HG02763 (cell line): ENCODE measurements at regions not wholly inside any gene's neighbourhood (a gene's known extent, or its start where the extent isn't known, plus 50 kb on each side); places are given as distances from the start of the nearest gene placed in this dataset.

Source experiments
- ATAC-seq: cut with Tn5 transposase; IDR thresholded peaks from one replicate; pipeline ENCODE4 v1.9.1; 2021; ENCODE audit warnings: mild to moderate bottlenecking, moderate library complexity; ENCODE audit not compliant: unreplicated experiment

DNA sequence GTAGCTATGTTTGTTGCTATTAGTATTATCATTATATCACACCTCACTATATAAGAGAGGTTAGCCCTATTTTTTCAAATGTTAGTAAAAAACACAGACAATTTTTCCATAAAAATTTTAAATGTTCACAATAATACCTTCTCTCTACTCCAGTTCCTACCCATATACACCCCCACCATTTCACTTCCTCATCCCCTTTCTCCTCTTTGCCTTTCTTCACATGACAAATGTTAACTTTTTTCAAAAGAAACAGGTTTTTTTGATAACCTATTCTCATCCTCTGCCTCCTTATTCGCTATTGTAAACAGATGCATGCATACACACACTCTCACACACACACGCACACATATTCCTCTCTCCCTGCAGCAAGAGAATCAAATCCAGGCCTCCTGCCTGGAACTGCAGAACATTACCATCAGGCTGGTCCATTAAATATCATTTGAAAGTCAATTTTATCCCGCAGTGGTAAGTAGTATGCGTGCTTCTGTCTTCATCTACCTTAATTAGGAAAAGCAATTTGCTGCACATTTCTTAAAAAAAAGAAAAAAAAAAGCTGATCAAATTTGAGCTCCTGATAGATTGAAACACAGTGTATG is 55.5 kb downstream of the MID1IP1 start:
- ATAC-seq: no peak

DNA sequence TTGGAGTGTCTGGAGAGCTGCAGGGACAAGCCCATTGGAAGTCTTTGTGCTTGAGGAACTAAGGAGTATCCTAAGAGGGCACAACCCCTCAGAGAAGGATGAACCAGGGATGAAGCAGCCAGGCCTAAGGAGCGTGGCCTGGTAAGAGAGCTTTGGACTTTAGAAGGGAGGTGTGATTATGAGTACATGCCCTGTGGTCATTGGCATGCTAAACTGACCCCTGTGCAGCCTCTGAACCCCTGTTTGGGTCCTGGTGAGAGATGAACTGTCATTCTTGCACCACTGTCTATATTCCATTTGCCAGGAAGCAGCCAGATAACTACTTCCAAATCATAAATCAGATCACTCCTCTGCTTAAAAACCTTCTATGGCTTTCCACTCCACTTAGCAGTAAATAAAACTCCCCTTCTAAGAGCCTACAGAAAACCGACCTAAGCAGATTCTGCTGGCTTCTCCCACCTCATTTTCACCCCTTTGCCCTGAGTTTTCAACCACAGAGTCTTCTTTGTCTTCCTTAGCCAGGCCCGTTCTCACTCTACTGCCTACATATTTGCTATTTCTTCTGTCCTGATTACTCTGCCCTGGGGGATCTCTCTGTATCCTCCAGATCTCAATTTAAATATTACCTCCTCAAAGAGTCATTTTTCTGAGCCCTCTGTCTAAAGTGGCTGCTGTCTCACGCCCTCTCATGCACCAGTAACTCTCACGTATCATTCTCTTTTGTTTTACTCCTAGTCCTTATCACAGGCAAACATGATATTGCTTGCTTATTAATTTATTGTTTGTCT is 56.7 kb downstream of the MID1IP1 start:
- no peak for ATAC-seq

DNA sequence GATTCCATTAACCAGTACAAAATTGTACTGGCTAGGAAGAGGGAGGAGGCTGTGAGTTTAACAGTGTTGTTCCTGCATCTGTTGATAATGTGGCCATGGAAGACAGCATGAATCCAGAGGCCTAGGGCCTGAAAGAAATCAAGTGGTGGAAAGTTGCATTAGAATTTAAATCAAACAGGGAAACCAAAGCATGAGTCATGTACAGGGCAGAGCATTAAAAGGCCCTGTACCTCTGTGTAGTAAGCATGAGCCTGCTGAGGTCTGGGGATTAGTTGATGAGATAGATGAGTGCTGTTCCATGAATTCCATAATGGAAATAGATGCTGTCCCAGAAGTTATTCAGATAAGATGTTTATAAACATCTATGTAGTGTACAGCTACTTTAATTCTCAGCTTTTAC is 58.3 kb downstream of the MID1IP1 start:
- no peak for ATAC-seq

DNA sequence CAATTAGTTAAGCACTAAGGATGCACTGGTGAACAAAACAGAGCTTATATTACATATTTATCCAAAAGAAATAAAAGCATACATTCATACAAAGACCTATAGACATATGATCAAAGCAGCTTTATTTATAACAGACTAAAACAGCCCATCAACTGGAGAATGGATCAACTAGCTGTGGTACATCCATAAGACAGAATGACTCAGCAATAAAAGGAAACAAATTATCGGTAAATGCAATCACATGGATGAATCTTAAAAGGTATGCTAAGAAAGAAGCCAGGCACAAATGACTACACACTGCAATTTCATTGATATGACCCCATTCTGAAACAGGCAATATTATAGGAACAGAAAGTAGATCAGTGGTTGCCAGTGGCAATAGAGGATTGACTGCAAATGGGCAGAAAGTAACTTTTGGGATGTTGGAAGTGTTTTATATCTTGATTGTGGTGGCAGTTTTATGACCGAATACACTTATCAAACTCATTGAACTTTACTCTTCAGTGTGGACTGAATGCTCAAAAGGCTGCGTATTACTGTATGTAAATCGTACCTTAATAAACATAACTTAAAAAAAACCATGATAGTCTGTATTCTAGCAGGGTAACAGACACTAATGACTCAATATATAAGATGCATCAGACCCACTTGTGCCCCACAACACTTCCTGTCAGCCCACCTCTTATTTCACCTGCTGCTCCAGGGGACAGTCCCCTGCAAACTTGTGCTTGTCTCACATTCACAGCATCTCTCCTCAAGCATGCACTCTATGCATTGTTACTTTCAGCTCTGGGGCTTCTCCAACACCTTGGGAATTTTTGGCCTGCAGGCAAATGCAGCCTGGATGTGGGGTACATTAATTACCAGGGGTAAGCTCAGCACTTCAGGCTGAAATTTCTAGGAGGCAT is 59.1 kb downstream of the MID1IP1 start:
- ATAC-seq: no peak

DNA sequence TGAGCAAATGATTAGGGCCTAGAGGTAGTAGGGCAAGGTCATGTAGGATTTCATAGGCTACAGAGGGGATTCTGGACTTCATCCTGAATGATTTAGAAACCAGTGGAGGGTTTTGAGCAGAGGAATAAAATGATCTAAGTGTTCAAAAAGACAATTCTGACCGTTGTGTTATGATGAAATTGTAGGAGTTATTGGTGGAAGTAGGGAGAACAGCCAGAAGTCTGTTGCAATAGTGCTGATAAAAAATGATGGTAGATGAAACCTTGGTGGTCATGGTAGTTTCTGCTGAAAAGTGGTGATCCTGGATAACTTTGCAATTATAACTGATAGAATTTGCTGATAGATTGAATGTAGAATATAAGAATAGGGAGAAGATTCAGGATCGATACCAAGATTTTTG is 60.2 kb downstream of the MID1IP1 start:
- ATAC-seq: no peak

DNA sequence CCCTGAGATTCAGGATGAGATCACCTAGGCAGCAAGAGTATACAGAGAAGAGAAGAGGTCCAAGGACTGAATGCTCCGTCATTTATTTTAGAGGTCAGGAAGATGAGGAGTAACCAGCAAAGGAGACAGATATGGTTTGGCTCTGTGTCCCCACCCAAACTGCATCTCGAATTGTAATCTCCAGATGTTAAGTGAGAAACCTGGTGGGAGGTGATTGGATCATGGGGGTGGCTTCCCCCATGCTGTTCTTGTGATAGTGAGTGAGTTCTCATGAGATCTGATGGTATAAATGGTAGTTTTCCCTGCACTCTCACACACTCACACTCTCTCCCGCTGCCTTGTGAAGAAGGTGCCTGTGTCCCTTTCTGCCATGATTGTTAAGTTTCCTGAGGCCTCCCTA is 60.8 kb downstream of the MID1IP1 start:
- no peak for ATAC-seq

DNA sequence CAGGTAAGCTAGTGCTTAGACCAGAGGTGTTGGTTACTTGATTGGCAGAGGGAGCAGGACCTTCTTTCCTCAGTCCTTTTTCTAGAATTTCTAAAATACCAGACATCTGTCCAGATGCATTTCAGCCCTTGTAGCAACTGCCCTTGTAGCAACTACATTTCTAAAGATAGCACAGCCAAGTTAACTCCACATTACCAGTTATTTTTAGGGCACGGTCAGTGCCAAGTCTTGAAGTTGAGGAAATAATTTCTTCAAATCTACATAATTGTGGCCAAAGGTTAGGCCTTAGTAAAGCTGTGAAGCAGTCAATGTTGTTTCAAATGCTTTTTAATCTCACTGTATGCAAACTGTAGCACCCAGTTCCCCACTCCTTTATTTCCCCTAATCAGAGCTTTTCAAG is 62.9 kb downstream of the MID1IP1 start:
- no peak for ATAC-seq

DNA sequence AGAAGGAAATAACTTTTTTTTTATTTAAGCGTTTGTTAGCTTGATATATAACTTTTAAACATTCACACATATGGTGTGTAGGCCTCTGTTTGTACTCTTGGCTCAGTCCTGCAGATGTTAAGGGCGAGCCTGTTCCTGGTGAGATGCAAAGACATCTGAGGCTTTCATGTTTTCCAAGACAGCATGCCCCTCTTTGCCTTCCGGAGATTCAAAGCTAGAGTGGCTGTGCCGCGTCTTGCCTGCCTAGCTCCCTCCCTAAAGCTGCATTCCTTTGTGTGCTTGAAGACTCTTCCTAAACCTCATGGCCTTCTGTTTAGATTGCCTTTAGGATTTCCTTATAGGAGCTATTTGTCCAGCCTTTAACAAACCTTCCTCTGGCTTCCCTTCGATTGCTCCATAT is 67.1 kb downstream of the MID1IP1 start:
- no peak for ATAC-seq

DNA sequence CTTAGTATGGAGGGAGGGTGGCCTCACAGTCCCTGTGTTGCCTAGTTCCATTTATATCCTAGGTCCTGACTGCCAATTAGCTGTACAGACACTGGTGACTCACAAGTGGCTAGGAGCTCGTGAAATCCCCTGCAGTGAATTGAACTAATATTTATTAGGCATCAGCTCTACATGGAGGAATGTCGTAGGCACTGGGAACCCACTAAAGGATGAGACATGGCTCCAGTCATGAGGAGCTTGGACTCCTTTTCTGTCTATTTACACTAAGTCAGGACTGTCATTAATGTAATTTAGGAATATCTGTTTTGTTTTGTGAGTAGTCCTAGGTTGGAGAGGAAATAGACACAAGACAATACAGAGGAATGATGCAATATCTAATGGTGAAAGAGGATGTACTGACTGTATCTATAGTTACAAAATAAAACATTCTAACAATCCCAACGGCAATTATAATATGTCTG is 67.7 kb downstream of the MID1IP1 start:
- no peak for ATAC-seq

DNA sequence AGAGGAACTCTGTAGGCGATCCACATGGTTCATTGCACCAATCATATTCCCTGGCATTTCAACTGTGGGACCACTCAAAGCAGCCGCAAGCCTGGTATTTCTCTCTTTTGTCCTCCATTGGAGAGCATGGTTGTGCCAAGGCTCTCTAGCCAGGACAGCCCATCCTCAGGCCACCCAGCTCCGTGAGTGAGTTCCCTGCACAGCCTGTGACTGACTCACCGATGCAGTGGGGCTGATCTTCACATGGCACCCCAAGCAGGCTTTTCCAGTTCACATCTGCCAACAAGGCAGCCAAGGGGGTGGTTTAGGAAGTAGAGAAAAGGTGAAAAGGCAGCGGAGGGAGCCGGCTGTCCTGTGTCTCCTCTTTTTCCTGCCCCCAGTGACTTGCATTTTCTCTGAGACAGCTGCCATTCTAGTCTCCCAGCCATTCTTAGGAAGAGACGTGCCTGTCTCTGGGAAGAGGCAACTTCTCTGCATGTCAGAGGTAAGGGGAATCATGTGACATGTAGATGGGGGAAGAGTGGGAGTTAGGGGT is 69.2 kb downstream of the MID1IP1 start:
- no peak for ATAC-seq

DNA sequence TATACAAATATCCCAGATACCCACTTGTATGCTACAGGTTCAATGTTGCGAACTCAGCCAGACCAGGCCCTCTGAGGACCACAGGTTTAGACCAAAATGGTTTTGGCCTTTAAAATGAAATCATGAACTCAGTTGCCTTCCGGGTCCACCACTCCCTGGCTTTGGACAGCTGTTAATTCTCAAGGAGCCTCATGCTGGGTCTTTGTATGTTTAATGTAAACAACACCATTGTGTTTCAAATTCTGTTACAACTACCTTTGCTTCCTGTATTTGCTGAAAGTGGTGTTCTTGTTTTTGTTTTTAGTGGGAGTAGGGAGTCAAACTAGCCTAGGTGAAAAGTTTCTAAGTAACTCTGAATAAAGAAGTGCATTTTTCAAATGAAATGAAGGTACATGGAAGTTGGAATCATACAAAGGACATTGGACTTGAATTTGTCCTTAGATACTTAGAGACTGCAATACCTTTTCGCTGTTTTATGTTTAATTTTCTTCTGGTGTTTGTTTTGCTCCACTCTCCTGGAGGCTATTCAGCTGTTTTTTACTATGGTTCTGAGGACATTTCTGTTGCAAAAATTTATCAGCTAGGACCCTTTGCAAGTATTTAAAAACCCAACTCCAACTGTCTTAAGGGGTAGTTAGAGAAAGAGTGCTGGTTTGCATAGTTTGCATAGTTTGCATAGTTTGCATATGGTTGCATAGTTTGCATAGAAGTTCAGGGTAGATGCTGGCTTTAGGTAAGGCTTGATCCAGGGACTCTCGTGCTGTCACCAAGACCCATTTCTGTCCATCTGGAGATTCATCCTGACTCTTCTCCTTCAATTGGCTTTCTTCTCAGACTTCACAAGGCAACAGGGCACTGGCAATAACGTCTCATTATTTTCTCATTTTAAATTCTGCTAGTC is 70.1 kb downstream of the MID1IP1 start:
- ATAC-seq: no peak

DNA sequence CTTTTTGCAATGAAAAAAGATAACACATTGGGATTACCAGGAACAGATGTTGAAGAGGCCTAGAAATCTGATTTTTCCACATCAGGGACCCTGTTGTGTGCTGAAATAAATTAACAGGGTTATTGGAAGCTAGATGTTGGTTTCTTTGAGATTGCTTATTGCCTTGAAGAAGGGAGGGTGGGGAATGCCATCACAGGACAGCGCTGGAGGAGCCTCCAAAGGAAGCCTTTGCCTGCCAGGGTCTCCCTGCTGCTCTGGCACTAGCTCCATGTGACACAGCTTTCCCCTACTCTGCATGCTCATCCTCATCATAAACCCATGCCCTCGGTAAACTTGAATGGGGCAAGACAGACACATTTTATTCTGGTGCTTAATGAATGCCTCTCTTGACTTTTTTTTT is 76.1 kb downstream of the MID1IP1 start:
- no peak for ATAC-seq

DNA sequence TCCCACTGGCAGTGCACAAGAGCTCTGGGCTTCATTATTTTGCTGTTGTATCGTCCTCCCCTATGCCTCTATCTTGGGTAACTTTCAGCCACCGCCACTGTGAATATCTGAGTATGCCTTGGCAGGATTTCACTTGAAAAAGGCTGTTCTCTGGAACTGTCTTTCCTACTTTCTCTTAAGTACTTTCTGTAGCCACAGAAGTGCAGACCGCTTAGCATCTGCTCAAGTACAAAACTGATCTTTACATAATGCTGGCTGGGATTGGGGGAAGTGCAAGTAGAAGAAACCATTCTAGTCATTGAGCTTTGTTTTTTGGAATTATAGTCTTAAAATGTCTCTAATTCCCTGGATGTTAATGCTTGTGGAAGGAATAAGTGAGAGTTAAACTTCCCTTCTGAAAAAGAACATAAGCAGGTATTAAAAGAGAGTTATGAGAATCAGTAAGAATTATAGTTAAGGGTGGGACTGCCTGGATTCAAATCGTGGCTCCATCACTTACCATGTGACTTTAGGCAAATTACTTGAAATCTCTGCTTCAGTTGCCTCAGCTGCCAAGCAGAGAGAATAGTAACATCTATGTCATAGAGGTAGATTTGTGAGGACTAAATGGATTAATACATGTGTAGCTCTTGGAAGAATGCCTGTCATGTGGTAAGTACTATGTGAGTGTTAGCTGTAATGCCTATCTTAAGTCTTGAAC is 77.5 kb downstream of the MID1IP1 start:
- no peak for ATAC-seq

DNA sequence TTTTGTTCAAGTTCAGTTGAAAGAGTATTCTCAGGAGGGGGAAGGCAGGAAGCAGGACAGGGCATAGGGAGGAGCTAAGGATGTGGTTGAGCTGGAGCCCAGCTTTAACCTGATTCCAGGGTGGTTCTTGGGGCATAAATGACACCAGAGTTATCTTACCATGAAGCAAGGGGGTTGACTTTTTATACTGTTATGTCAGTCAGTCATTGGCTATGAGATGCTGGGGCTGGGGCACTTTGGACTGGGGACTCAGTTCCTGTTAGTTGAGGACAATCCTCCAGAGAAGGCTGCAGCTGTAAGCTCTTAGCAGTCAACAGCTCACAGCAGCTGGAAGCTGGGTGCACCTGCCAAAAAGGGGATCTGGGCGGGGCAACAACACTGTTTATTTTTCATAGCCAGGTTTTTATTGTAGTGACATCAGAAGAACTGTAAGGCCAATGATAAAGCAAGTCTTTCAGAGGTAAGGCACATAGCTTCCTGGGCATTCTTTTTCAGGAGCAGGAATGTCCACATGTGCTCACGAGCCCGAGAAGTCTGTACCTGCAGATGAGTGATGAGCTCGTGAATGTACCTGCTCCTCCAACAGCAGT is 78.5 kb downstream of the MID1IP1 start:
- no peak for ATAC-seq

DNA sequence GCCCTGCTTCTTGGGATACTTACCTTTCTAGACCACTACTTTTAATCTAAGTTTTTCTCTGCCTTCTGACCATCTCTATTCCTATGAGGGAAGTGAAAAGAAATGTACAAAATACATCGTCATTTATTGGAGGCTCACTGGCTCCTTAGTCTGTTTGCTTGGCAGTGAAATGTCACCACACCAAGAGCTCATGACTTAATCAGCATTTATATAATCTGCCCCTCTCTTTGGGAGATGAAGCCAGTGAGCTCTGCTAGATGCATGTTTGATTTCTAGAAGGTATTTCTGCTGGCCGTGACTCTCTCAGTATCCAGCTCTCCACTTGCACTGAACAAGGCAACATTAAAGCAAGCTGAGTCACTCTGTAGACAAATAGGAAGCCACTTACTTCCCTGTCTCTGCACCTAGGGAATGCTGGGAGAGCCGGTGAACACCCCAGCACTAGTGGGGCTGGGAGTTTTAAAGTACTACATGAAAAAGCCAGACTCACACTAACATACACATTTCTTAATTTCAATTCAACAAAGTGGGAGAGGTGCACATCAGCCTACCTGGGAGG is 79.1 kb downstream of the MID1IP1 start:
- ATAC-seq: no peak

DNA sequence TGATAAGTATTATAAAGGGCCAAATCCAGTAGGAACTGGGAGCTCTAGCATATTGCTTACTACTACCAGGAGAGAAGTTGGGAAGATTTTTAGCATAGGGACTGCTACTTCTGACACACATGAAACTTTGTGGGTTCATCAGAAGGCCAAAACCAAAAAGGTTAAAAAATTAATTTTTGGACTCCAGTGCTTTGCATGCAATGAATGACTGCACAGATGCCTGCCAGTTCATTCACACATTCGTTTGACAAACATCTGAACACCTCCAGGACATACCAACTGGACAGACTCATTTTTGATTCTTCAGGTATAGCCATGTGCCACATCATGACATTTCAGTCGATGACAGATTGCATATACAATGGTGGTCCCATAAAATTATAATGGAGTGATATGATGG is 79.8 kb downstream of the MID1IP1 start:
- ATAC-seq: no peak

DNA sequence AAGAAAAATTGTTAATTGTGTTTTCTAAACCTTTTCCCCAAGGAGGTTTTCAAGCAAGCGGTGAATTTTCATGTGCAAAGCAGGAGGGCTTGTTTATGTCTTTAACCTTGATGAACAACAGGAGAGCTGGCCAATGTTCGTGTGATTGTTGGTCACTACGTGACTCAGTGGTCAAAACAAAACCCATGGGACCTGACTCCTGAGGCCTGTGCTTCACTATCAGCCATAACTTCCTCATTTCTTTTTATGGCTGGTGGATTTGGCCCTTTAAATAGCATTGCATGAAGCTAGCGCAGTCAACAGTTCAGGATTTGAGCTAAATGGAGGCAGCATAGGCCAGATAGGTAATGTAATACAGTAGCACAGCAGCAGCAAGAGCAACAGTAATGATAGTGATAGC is 80.5 kb downstream of the MID1IP1 start:
- ATAC-seq: no peak

DNA sequence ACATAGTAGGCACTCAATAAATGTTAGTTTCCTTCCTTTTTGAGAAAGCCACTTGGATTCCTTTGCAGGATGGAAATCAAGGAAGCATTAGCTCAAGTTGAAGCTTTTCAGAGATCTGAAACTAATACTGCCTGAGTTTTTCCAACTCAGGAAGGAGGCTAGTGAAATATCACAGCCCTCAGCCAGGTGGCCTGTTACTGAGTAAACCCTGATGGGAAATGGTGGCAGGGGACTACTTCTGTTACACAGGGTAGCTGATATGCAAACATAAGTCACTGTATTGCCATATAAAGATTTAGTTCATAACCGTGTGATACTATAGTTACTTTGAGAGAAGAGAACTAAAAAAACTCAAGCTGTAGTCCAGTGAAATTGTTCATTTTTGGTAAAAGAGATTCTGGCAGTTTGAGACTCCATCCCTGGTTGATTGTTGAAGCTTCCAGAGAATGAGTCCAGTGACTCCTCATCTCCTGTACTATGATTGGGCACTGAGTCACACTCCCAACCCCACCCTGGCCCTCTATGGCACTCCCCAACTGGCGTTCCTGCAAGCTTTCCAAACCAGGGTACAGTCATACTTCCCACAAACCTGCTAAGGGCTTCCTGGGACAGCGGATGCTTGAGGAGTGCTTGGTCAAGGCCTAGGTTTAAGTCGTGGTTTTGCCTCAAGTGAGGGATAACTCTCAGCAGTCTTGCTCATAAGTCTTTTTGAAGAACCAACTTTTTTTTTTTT is 81.8 kb downstream of the MID1IP1 start:
- no peak for ATAC-seq
